GM12891 (cell line): ENCODE measurements at regions not wholly inside any gene's neighbourhood (a gene's known extent, or its start where the extent isn't known, plus 50 kb on each side); places are given as distances from the start of the nearest gene placed in this dataset.

Experiments used
- PAX5 ChIP-seq: IDR thresholded peaks from 2 replicates; pipeline ENCODE4 v1.6.1; 2011; ENCODE audit warnings: low read length, moderate library complexity, mild to moderate bottlenecking; ENCODE audit not compliant: insufficient read depth, severe bottlenecking
- POLR2A ChIP-seq: IDR thresholded peaks from 2 replicates; pipeline ENCODE4 v1.6.1; 2011; ENCODE audit warnings: low read depth, low read length, control low read depth
- POLR2AphosphoS5 ChIP-seq: IDR thresholded peaks from 2 replicates; pipeline ENCODE4 v1.6.1; 2011; ENCODE audit warnings: low read depth, low read length, control low read depth
- POU2F2 ChIP-seq: IDR thresholded peaks from 2 replicates; pipeline ENCODE4 v1.6.1; 2011; ENCODE audit warnings: low read depth, mild to moderate bottlenecking, control low read depth, low read length, moderate library complexity
- TAF1 ChIP-seq: IDR thresholded peaks from 2 replicates; pipeline ENCODE4 v1.6.1; 2011; ENCODE audit warnings: low read depth, low read length, control low read depth

DNA sequence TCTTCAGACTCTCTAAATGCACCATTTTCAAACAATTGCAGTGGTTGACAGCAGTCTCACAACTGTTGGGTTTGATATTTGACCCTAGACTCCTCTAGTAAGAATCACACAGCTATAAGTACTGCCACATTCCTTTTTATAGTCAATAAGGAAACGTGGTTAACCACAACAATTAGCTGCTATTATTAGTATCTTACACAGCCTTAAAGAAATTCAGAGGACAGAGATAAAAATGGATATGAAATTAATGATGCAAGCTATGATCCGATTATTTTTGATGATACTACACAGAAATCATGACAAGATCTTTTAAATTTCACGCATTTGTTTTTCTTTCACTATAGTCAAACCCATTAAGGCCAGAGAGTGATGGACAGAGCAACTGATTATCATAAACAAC lies 288.6 kb upstream of the C9orf72 start:
- TF ChIP-seq POLR2AphosphoS5 (no peak), TAF1 (no peak), POLR2A (no peak), POU2F2 (no peak), PAX5 (no peak)
